Sigmoid colon (tissue), 3 donors: ENCODE measurements at regions not wholly inside any gene's neighbourhood (a gene's known extent, or its start where the extent isn't known, plus 50 kb on each side); places are given as distances from the start of the nearest gene placed in this dataset.

Experiments used
- CTCF ChIP-seq, 4 experiments: fragments of 450-650 bp in 3 of 4; fragments of 200-600 bp in 1 of 4; IDR thresholded peaks; one replicate each; pipeline ENCODE4 v1.5.1; 2016 to 2019; ENCODE audit warnings: antibody characterized with exemption in 4 of 4, mild to moderate bottlenecking in 3 of 4, moderate library complexity in 2 of 4
- POLR2A ChIP-seq, 2 donors: fragments of 450-650 bp; IDR thresholded peaks; one replicate each; pipeline ENCODE4 v1.6.1; 2016; ENCODE audit warnings: antibody characterized with exemption in 2 of 2, mild to moderate bottlenecking in 2 of 2, moderate library complexity in 2 of 2

DNA sequence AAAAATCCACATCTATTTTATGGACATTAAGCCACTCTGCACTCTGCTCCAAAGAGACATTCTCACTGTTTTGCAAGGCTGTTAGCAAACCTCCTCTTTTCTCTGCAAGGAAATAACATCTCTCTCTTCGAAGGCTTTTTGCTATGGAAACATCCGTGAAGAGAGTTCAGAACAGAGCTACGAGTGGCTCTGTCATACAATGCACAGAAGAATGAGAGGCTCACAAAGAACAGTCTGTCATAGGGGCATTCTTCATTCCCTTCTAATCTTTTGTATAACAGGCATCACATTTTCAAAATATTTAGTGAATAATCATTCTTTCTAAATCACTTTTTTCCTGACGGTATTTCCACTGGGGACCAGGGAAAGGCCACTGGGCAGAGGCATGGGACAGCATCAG, 346.1 kb downstream of the IRS2 start:
- TF ChIP-seq POLR2A (IDR thresholded peaks at IDR 0.05) (no peak), CTCF (IDR thresholded peaks at IDR 0.05) (no peak)
